GM12891 (cell line): ENCODE measurements at regions not wholly inside any gene's neighbourhood (a gene's known extent, or its start where the extent isn't known, plus 50 kb on each side); places are given as distances from the start of the nearest gene placed in this dataset.
"Not testable (repeated sequence)": the region's sequence is repeated elsewhere in the genome, so short reads cannot be mapped to it uniquely, and the experiment has no call there.

Experiments
- DNase-seq: peaks from one replicate; pipeline ENCODE4 v3.0.0; 2011; ENCODE audit warnings: low spot score; ENCODE audit not compliant: insufficient read length
- FAIRE-seq: peaks from 2 replicates; lab custom pipeline; 2011; peaks lifted over from hg19 to GRCh38; lab: Jason Lieb, UNC
- PAX5 ChIP-seq: IDR thresholded peaks from 2 replicates; pipeline ENCODE4 v1.6.1; 2011; ENCODE audit warnings: low read length, moderate library complexity, mild to moderate bottlenecking; ENCODE audit not compliant: insufficient read depth, severe bottlenecking
- POLR2A ChIP-seq: IDR thresholded peaks from 2 replicates; pipeline ENCODE4 v1.6.1; 2011; ENCODE audit warnings: low read depth, low read length, control low read depth
- POLR2AphosphoS5 ChIP-seq: IDR thresholded peaks from 2 replicates; pipeline ENCODE4 v1.6.1; 2011; ENCODE audit warnings: low read depth, low read length, control low read depth
- POU2F2 ChIP-seq: IDR thresholded peaks from 2 replicates; pipeline ENCODE4 v1.6.1; 2011; ENCODE audit warnings: low read depth, mild to moderate bottlenecking, control low read depth, low read length, moderate library complexity
- SPI1 ChIP-seq: IDR thresholded peaks from 2 replicates; pipeline ENCODE4 v1.6.1; 2011; ENCODE audit warnings: low read depth, low read length, control low read depth
- TAF1 ChIP-seq: IDR thresholded peaks from 2 replicates; pipeline ENCODE4 v1.6.1; 2011; ENCODE audit warnings: low read depth, low read length, control low read depth

GRCh38 chrY:19541475-19542306 is 202.8 kb downstream of the KDM5D start:
- FAIRE-seq (peak; percentile 94), DNase-seq (peak; percentile 16)
- TF ChIP-seq POLR2AphosphoS5 (no peak), SPI1 (peak; percentile 42; the same call in 1 of the 2 replicates), PAX5 (peak; percentile 60), POU2F2 (0 out of 2 replicates have a peak, but pooled peaks have one; percentile 20)

GRCh38 chrY:19535697-19536096 is 208.8 kb downstream of the KDM5D start:
- not testable (repeated sequence) for DNase-seq, FAIRE-seq

GRCh38 chrY:19521976-19522375 is 222.6 kb downstream of the KDM5D start:
- no peak for DNase-seq
- TF ChIP-seq PAX5 (no peak), POLR2AphosphoS5 (no peak)
- no peak for FAIRE-seq

- DNase-seq (no peak), FAIRE-seq (no peak)
- TF ChIP-seq TAF1 (no peak), POLR2AphosphoS5 (no peak), POU2F2 (no peak), POLR2A (no peak), SPI1 (no peak), PAX5 (no peak)
These were observed 241.5 kb downstream of the KDM5D start for GRCh38 chrY:19503092-19503449.

GRCh38 chrY:19502169-19503091 is 242.1 kb downstream of the KDM5D start:
- DNase-seq = no peak
- no peak for FAIRE-seq
- TF ChIP-seq PAX5 (no peak), TAF1 (no peak), SPI1 (no peak), POLR2AphosphoS5 (no peak), POLR2A (no peak), POU2F2 (no peak)

GRCh38 chrY:19498556-19498955 is 246.0 kb downstream of the KDM5D start:
- no peak for DNase-seq

GRCh38 chrY:19487494-19487893 is 257.0 kb downstream of the KDM5D start:
- FAIRE-seq (no peak), DNase-seq (no peak)
- TF ChIP-seq POLR2A (no peak), SPI1 (no peak), POLR2AphosphoS5 (no peak), TAF1 (no peak), PAX5 (no peak), POU2F2 (no peak)

More at GRCh38 chrY:19498556-19498955, 246.0 kb downstream of the KDM5D start:
- no peak for FAIRE-seq
- no peak for TF ChIP-seq PAX5
- TF ChIP-seq POU2F2 = no peak
- TF ChIP-seq POLR2A = no peak
- TF ChIP-seq TAF1 = no peak
- TF ChIP-seq POLR2AphosphoS5 = no peak
- TF ChIP-seq SPI1 = 0 out of 2 replicates have a peak, but pooled peaks have one; percentile 14

GRCh38 chrY:19484997-19485396 is 259.5 kb downstream of the KDM5D start:
- FAIRE-seq (no peak), DNase-seq (no peak)
- no peak for TF ChIP-seq POLR2A
- no peak for TF ChIP-seq POLR2AphosphoS5
- no peak for TF ChIP-seq PAX5
- TF ChIP-seq POU2F2 = no peak
- no peak for TF ChIP-seq TAF1
- TF ChIP-seq SPI1 = no peak

- TF ChIP-seq TAF1 (no peak), POLR2A (no peak), SPI1 (no peak), POLR2AphosphoS5 (no peak), POU2F2 (no peak), PAX5 (no peak)
- FAIRE-seq = no peak
These were observed 265.4 kb downstream of the KDM5D start for GRCh38 chrY:19479141-19479540.

GRCh38 chrY:19477959-19478358 is 266.6 kb downstream of the KDM5D start:
- FAIRE-seq (no peak), DNase-seq (no peak)
- no peak for TF ChIP-seq PAX5

More at GRCh38 chrY:19479141-19479540, 265.4 kb downstream of the KDM5D start:
- DNase-seq = no peak
